ENCODE measurements at regions not wholly inside any gene's neighbourhood (a gene's known extent, or its start where the extent isn't known, plus 50 kb on each side); places are given as distances from the start of the nearest gene placed in this dataset.
"Not testable (repeated sequence)": the region's sequence is repeated elsewhere in the genome, so short reads cannot be mapped to it uniquely, and the experiment has no call there.

GRCh38 chr1:214095896-214096295 is 108.1 kb downstream of the PROX1 start:
- not testable (repeated sequence) for DNase-seq (ENCODE audit: low read depth)

GRCh38 chr1:214101246-214101645 is 113.5 kb downstream of the PROX1 start:
- no peak for DNase-seq (ENCODE audit: low read depth)
- no peak for TF ChIP-seq CTCF (IDR thresholded peaks at IDR 0.05; ENCODE audit: insufficient read depth, low read depth, low read length)
- H3K4me3 ChIP-seq (ENCODE audit: low read depth, low read length), result no peak overlapping the region

More at GRCh38 chr1:214095896-214096295, 108.1 kb downstream of the PROX1 start:
- H3K4me3 ChIP-seq (ENCODE audit: low read depth, low read length), result not testable (repeated sequence)

- no peak for TF ChIP-seq CTCF (IDR thresholded peaks at IDR 0.05; ENCODE audit: insufficient read depth, low read depth, low read length)
- no peak overlapping the region for H3K4me3 ChIP-seq (ENCODE audit: low read depth, low read length)
Measured at GRCh38 chr1:214101828-214102227, 114.1 kb downstream of the PROX1 start.

GRCh38 chr1:214102907-214103306 is 115.1 kb downstream of the PROX1 start:
- peak; percentile 57 for DNase-seq (ENCODE audit: low read depth)
- no peak for TF ChIP-seq CTCF (IDR thresholded peaks at IDR 0.05; ENCODE audit: insufficient read depth, low read depth, low read length)

More at GRCh38 chr1:214101828-214102227, 114.1 kb downstream of the PROX1 start:
- DNase-seq (ENCODE audit: low read depth), result no peak

GRCh38 chr1:214103778-214104177 is 116.0 kb downstream of the PROX1 start:
- DNase-seq (ENCODE audit: low read depth), result no peak
- H3K4me3 ChIP-seq (ENCODE audit: low read depth, low read length), result no peak overlapping the region
- no peak for TF ChIP-seq CTCF (IDR thresholded peaks at IDR 0.05; ENCODE audit: insufficient read depth, low read depth, low read length)

More at GRCh38 chr1:214102907-214103306, 115.1 kb downstream of the PROX1 start:
- H3K4me3 ChIP-seq (ENCODE audit: low read depth, low read length), result no peak overlapping the region

GRCh38 chr1:214106375-214106774 is 118.6 kb downstream of the PROX1 start:
- no peak for TF ChIP-seq CTCF (IDR thresholded peaks at IDR 0.05; ENCODE audit: insufficient read depth, low read depth, low read length)
- no peak overlapping the region for H3K4me3 ChIP-seq (ENCODE audit: low read depth, low read length)
- DNase-seq (ENCODE audit: low read depth), result no peak

GRCh38 chr1:214107322-214108096 is 119.7 kb downstream of the PROX1 start:
- H3K4me3 ChIP-seq (ENCODE audit: low read depth, low read length), result peak overlapping the region; percentile 51
- no peak for DNase-seq (ENCODE audit: low read depth)
- TF ChIP-seq CTCF (IDR thresholded peaks at IDR 0.05; ENCODE audit: insufficient read depth, low read depth, low read length), result no peak

Measured in fibroblast of villous mesenchyme (primary cell).